NCI-H446 (cell line): ENCODE measurements at regions not wholly inside any gene's neighbourhood (a gene's known extent, or its start where the extent isn't known, plus 50 kb on each side); places are given as distances from the start of the nearest gene placed in this dataset.
"Not testable (repeated sequence)": the region's sequence is repeated elsewhere in the genome, so short reads cannot be mapped to it uniquely, and the experiment has no call there.

Experiments used
- DNase-seq, 2 experiments: peaks; one replicate each; lab custom pipeline; 2025; lab: John Stamatoyannopoulos, UW

DNA sequence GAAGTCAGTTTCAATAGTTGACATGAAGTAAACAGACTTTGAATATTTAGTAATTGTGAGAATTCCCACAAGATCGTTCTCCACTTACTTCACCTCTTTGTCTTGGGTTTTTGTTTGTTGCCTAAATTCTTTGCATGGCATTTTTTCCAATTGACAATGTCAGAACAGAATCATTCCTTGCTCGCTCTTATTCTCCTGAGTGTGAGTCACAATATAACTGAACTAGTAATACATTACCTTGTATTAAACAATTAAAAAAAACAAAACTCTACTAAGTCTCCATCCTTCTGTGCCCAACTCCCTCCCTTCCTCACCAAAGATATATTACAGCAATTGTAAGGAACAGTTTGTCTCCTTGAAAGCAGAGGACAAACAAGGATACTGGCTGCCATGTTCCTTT is 638.8 kb upstream of the NOVA1 start:
- no peak for DNase-seq

DNA sequence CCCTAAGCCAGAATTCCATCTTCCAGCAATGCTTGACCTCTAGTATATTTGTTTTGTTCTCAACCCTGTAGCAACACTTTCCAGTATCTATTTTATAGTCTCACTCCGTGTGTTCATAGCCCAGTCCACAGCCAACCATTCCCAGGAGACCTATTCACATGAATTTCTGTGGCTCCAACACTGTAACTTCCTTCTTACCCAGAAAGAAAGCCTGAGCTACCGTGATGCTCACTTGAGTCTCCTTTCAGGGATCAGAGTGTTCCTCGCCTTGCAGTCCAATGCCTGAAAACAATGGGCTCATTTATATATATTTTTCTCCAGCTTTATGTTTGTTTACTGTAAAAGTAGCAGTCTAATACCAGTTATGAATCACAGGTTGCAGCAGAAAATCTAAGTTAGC is 645.0 kb upstream of the NOVA1 start:
- DNase-seq, result no peak

DNA sequence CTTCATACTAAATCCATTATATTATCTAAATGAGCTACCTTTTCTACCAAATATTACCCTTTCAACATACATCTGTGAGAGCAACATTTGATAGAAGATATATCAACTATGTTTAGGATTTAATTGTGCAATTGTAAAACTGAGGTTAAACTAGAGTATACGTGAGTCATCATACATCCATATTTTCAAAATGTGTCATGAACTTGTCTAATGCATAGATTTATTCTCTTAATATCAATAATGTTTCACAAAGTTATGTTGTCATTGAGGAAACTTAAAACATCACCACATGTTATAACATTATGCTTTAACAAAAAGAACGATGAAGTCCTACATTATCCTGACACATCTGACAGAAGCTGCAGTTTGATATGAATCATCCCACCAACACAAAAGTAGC is 645.5 kb upstream of the NOVA1 start:
- no peak for DNase-seq

DNA sequence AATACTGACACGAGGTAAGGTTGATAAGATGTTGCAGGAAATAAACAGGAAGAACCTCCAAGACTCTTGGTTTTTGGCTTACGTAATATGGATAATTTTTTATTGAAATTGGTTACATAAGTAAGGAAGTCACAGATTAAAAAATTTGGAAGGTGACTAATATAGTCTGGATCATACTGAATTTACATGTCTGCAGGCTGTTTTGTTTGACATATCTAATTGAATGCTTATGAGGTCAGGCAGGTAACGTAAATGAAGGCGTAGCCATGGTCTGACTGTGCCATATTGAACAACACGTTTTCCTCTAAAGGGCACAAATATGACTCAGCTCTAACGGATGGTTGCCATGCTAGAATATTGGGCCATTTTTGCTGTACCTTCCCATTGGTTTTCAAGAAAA is 648.1 kb upstream of the NOVA1 start:
- no peak for DNase-seq

DNA sequence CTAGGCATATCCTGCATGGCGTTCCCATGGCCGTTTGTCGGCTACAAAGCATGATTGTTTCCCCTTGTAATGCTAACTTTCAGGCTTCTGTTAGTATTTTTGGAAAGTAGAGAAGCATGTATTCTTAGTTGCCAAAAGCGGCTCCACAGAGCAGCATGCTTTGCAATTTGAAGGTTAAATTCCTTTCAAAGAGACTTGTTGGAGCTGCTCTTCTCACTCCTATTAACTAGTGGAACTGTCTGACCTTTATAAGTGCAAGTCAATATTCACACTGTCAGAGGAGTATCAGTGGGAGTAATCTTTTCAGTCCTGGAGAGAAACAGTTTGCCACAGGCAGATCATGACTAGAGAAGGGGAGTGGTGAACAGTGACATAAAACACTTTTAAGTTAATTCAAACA is 656.1 kb upstream of the NOVA1 start:
- DNase-seq, result no peak

DNA sequence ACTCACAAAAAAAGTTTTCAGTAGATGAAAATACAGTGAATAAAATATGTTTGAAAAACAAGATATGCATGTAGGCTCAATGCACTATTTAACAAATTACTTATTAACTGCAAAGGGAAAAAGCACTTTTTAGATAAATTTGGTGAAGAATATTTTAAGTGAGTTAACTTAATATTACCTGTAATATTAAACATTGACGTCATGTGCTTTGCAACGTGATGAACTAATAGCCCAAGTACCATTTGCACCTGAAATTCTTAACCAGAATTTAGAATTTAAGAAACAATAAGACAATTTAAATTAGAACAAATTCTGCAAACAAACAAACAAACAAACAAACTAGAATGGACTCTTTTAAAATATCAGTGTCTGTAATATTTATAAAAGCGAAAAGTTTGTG is 659.0 kb upstream of the NOVA1 start:
- no peak for DNase-seq

DNA sequence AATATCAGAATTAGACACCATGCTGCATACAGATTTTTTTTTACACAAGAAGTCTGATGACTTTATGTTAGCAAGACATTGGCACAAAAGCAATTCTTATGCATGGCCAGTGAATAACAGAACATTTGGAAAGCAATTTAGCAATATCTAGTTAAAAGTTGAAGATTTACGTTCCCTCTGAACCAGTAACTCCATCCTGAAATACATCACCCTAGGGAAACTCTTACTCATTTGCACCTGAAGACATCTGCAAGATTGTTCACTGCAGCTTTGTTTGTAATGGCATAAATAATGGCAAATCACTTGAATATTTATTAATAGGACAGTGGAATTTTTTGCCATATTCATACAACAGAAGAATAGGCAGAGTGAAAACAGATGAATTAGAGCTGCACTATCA is 670.0 kb upstream of the NOVA1 start:
- no peak for DNase-seq

DNA sequence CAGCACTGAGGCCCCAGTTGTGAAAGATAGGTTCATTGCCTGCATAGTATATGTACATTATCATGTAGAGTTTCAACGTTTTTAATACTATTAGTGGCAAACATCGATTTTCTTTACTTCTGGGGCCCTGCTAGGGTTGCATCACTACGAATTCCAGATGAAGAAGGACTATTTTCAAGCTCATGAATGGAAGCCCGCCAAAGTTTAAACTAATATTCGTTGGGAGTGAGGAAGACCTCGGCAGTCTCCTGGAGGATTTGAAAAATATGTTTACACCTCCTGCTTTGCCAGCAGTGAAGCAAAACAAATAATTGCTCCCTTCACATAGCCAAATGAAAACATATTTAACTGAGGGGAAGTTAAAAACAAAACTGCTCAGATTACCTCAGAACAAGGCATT is 672.9 kb upstream of the NOVA1 start:
- DNase-seq, result no peak

DNA sequence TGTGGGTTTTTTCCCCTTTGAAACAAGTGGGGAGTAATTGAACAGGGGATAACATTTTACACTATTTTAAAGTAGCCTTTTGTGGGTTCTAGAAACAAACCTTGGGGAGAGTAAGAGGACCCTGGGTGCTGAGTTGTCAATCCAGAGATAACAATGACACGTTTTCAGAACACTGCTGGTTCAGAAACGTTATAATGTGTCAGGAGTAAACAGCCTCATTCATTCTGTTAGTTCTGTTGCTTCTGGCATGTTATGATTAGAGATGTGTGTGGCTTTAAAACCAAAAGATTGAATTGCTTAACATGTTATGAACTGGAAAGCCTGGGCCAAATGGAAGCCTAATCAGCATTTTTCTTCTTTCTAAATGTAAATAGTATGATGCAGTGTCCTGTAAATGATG is 680.5 kb upstream of the NOVA1 start:
- no peak for DNase-seq

DNA sequence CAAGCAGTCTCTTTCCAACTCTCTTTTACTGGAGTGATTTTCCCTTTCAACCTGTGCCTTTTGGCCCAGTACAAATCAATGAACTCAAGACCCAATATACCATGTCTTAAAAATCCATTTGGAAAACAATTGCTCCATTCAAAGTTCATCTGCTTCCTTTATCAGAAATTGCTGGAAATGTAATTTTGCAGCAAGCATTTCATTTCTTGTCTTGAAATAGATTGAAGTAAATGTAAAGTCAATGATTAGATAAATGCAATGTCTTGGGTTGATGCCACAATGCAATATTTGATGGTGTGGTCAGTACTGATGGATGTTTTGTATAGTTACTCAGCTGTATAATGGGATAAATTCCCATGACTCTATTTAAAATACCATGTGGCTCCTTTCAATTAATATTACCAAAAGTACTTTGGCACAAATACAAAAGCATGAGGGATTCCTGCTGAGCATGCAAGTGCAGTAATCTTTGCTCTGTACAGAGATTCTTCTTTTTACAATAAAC is 707.7 kb upstream of the NOVA1 start:
- DNase-seq, result peak in 1 of 2 experiments; percentile 22

DNA sequence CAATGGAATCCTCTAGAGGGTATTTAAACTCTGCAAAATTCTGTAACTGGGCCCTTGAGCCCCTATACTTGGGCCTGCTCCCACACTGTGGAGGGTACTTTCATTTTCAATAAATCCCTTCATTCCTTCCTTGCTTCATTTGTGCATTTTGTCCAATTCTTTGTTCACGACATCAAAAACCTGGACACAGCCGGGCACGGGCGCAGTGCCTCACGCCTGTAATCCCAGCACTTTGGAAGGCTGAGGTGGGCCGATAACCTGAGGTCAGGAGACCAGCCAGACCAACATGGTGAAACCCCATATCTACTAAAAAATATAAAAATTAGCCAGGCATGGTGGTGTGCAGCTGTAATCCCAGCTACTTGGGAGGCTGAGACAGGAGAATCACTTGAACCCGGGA is 714.9 kb upstream of the NOVA1 start:
- not testable (repeated sequence) for DNase-seq

DNA sequence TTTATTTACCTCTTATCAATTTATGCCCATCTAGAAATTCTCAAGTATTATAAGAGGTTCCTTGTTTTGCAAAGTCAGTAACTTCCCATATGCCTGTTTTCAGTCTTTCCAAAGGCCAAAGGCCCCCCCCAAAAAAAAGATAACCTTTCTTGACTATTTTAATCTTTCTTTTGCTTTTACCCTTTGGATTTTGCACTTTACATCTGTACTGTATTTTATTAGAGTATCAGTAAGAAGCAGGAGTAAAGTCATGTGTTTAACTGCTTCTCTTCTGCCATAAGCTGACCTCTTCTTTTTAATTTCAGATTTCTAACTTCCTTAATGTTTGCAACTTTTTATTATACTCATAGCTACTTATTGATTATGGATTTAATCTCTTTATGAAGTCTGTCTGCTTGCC is 716.4 kb upstream of the NOVA1 start:
- DNase-seq, result no peak

DNA sequence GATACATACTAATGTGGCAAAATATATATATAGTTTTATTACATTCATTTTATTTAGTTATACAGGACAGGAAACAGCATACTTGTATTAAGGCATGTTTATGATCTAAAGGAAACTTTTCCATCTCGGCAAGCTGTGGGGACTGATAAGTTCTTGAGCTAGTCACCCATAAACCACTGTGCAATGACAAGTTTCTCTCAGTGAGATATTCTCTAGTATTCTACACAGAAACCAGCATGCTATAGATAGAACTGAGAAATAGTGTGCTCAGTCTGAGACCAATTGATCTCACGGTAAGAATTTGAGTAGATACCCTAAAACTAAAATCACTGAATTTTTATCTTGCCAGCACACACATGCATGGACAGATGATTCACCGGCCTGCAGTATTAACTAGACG is 717.6 kb upstream of the NOVA1 start:
- DNase-seq, result no peak

DNA sequence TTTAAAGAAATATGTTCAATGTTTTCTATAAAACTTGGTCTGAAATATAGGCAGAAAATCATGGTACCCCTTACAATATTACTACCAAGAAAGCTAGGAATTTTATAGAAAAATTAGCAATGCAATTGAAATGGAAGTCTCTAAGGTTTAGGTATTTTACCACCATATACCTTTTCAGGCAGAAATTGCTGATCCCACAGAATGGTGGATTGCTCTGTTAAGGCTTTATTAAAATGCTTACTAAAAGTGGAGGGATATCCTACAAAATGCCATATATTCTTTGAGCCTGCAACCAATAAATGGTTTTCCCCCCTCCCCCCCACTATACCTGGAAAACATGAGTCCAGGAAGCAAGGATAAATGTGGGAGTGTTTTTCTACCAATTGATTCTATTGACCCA is 718.1 kb upstream of the NOVA1 start:
- no peak for DNase-seq

DNA sequence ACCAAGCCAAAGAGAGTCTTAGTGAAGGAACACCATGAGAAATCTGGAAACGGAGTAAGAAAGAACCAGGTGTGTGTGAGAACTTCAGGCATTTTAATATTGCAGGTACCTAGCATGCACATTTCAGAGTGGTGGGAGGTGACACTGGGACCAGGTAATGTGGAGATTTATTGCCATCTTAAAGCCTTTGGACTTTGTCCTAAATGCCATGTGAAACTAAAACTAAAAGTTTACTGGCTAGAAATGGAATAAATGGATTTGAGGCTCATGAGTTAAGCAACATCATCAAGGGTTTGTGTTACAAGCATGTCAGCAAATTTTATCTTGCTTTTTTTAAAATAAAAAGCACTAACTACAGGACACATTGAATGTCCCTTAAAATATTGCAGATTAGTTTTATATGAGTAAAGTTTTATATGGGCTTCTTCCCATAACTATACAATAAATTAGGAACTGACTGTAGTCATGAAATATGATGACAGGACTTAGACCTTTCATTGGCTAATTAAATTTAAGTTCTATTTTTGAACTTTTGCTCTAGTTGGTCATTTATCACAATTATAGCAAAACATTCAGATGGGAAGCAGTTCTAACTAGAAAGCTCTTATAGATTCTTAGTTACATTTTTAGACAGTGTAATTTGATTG is 721.1 kb upstream of the NOVA1 start:
- DNase-seq, result no peak

DNA sequence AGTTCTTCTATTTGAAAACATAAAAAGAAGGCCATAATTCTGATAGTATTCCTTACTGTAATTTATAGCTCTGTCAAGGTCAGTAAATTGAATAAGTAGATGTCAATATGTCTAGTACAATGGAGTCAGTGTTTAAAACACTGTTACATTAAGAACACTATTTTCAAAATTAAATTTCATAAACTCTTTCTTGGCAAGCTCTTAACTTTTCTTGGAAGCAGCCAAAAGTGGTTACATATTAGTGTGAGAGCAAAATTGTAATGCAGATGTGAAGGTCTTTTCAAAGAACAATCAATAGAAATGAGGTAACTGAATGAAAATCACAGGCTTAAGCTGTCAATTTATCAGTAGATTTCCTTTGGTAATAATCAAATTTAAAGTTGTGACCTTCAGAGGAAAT is 722.4 kb upstream of the NOVA1 start:
- no peak for DNase-seq

DNA sequence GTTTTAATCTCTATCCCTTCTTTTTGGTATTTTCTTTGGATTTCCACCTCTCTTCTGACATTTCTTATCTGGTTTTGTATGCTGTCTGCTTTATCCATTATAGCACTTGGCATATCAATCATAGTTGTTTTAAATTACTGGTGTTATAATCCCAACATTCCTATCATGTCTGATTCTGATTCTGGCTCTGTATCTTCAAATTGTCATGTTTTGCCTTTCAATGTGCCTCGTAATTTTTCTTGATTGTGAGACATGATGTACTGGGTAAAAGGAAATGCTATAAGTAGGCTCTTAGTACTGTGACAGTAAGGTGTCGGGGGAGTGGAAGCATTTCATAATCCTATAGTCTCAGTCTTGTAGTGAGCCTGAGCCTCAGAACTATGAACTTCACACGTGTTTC is 729.3 kb upstream of the NOVA1 start:
- DNase-seq, result no peak

DNA sequence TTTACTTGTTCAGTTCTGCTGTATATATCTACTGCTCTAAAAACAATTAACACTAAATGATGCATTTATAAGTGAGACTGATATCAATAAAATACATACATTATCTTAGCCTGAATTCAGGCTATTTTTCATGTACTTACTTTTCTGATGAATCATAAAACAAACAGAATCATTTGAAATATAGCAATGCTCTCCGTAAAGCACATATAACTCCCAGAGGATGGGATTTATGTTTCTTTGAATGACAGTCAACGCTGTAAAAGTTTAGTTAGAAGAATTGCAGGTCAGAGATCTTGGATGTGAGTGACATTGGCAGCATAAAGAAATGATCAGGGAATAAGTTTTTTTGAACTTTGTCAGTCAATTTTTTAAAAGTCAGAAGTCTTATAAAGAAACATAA is 740.2 kb upstream of the NOVA1 start:
- DNase-seq, result no peak

DNA sequence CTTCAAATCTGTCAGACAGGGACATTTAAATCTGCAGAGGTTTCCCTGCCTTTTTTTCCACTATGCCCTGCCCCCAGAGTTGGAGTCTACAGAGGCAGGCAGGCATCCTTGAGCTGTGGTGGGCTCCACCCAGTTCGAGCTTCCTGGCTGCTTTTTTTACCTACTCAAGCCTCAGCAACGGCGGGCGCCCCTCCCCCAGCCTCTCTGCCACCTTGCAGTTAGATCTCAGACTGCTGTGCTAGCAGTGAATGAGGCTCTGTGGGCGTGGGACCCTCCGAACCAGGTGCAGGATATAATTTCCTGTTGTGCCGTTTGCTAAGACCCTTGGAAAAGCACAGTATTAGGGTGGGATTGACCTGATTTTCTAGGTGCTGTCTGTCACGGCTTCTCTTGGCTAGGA is 765.2 kb upstream of the NOVA1 start:
- DNase-seq, result not testable (repeated sequence)

DNA sequence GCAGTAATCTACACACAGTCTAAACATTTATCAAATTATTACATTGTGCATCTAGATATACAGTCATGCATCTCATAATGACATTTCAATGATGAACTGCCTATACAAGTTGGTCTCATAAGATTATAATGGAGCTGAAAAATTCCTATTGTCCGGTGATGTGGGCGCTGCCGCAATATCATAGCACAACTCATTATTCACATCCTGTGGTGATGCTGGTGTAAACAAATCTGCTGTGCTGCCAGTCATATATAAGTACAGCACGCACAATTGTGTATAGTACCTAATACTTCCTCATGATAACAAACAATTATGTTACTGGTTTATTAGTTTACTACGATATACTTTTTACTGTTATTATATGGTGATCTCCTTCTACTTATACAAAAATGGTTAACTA is 768.8 kb upstream of the NOVA1 start:
- DNase-seq, result no peak

DNA sequence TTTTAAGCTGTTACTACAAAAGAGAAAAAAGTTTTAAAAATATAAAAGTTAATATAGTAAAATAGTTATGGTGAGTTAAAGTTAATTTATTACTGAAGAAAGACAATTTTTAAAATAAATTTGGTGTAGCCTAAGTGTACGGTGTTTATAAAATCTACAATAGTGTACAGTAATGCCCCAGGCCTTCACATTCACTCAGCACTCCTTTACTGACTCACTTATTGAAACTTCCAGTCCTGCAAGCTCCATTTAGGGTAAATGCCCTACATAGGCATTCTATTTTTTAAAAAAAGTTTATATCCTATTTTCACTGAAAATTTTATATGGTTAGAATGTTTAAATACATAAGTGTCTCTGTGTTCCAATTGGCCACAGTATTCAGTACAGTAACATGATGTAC is 769.5 kb upstream of the NOVA1 start:
- no peak for DNase-seq

DNA sequence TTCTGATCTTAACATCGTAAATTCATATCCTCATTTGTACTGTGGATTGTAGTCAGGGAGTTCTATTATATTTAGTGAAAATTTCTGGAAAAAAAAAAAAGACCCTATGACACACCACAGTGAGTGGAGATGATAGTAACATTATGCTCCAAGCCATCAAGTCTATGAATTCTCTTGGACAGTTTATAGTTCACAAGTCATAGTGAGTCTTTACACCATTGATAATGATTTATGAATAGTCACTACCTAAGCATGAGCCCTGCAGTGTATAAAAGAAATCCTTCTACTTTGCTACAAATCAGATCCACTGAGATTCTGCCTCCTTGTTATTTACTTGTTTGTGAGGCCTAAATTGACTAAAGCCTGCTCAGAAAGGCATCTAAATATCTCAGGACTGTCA is 772.2 kb upstream of the NOVA1 start:
- no peak for DNase-seq

DNA sequence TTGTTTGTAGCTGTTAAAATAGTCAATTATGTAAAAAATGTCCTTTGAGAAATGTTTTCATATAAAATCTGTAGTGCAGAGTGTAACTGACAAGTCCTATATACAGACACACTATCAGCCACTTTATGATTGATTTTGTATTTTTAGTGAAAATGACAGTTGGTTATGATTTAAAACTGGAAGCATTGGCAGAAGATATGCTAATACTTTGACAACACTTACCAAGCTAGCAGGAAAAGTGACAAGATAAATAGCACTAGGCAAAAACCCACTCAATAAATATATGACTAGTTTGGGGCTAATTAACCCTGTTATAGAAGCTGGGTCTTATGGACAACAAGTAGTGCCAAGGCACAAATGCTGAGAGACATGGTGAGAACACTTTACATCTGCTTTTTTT is 772.9 kb upstream of the NOVA1 start:
- peak in 1 of 2 experiments; percentile 20 for DNase-seq

DNA sequence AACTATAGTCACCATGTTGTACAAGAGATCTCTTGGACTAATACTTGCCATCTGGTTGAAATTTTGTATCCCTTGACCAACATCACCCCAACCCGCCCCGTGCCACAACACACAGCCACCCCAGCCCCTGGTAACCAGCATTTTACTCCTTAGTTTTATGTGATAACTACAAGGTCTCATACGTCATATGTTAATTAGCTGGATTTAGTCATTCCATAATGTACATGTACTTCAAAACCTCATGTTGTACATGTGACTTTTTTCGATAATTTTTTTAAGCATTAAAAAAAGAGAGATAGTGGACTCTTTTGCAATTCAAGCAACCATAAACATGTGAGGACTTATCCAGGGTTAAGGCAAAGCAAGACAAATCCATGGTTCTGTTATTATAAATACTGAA is 773.4 kb upstream of the NOVA1 start:
- no peak for DNase-seq

DNA sequence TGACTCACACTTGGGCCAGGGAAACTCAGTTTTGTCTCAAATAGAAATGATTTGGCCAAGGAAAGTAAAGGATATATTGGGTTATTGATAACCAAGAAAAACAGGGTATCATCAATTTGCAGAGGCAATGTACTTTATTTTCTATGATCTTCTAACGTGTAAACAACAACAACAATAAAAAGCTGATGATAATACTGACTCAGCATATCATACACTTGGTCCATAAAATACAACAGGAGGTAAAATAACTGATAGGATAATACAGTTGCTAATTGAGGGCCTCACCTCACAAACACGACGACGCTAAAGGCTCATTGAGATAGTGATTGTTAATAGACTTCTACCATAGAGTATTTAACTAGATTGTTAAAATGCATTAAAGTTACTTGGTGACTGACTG is 774.0 kb upstream of the NOVA1 start:
- no peak for DNase-seq
